ENCODE measurements at regions not wholly inside any gene's neighbourhood (a gene's known extent, or its start where the extent isn't known, plus 50 kb on each side); places are given as distances from the start of the nearest gene placed in this dataset.

DNA sequence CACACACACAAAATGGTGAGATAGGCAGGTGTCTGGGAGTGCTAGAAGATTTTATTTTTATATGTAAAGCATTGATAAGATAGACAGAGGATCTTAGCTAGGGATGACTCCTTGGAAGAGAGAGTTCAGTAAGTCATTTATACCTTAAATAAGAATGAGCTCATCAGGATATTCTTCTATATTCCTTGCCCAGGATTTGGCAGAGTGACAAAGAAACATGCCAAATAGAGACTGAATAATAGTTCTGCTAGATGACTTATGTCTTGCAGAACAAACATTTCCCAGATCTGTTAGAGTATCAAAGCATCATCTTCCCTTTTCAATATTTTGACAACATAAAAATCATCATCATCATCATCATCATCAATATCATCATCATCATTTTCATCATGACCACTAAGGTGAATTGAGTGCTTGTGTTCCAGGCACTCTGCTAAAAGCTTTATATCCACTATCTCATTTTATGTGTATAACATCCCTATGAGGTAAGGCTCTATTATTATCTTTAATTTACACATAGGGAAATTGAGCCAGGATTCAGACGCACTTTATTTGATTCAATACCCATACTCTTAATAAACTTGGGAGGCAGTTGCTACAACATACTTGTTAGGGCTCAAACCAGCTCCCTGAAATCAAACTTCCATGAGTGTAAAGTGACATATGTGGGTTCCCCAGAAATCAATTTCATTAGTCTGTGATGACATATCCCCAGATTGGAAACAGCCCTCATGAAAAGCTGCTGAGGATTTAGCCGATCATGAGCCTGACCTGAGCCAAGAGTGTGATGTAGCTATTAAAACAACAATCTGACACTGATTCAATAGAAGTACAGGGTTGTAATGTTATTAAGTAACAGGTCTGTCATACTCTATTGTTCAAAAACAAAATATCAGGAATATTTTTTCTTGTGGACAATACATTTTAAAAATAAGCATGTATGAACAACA, 176.3 kb upstream of the SEMA6A start:
- Mint-ChIP-seq H3K4me3 (no peak overlapping the region), H3K27ac (no peak overlapping the region), H3K27me3 (no peaks in the 10 kb centered on the region), H3K4me1 (no peaks in the 10 kb centered on the region), H3K36me3 (ENCODE audit: low read depth) (no peaks in the 10 kb centered on the region)
- ATAC-seq (no peak), DNase-seq (no peak)
- no peaks in the 10 kb centered on the region for H3K9me3 ChIP-seq (ENCODE audit: control insufficient read depth, low read length, poor library complexity, severe bottlenecking)

DNA sequence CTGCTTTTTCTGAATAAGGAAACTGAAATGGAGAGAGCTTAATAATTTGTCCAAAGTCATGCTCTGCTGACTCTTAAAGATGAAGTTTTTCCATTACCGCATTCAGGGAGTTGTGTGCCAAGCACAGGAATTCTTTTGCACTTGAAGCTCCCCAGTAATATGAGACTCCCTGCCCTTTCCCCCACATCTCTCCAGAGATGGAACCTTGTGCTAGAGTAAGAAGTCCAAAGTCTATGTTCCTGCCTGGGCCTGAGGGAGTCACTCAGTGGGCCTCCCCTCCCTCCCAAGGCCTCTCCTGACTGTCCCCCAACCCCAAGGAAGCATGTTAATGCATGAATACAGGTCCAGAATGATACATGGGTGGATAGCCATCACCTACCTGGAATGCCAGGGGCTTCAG, 173.3 kb upstream of the SEMA6A start:
- H3K27me3 Mint-ChIP-seq = no peaks in the 10 kb centered on the region
- no peaks in the 10 kb centered on the region for H3K4me1 Mint-ChIP-seq

DNA sequence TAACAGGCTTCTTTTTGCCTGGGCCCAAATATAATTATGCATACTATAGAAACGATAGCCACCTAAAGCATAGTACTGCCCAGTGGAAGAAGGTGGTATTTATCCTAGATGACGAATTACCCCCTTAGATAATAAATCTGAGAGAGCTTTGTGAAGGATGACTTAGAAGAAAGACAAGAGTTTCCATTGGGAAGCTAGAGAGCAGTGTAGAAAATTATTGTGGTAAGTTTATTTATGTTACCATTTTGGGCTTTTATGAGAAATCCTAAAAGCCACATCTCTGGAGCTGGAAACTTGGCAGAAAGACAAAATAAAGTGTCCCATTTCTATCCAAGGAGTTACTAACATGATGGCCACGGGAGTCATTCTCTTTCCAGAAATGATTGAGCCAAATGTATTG, 172.0 kb upstream of the SEMA6A start:
- no peaks in the 10 kb centered on the region for H3K27me3 Mint-ChIP-seq
- DNase-seq = no peak
- H3K4me3 Mint-ChIP-seq = no peak overlapping the region
- no peaks in the 10 kb centered on the region for H3K36me3 Mint-ChIP-seq (ENCODE audit: low read depth)
- no peak for ATAC-seq
- no peaks in the 10 kb centered on the region for H3K9me3 ChIP-seq (ENCODE audit: control insufficient read depth, low read length, poor library complexity, severe bottlenecking)
- no peak overlapping the region for H3K27ac Mint-ChIP-seq
- H3K4me1 Mint-ChIP-seq = no peaks in the 10 kb centered on the region

More for the DNA sequence above, 173.3 kb upstream of the SEMA6A start:
- Mint-ChIP-seq H3K27ac (no peak overlapping the region), H3K4me3 (no peak overlapping the region), H3K36me3 (ENCODE audit: low read depth) (no peaks in the 10 kb centered on the region)
- no peaks in the 10 kb centered on the region for H3K9me3 ChIP-seq (ENCODE audit: control insufficient read depth, low read length, poor library complexity, severe bottlenecking)
- ATAC-seq (no peak), DNase-seq (no peak)

DNA sequence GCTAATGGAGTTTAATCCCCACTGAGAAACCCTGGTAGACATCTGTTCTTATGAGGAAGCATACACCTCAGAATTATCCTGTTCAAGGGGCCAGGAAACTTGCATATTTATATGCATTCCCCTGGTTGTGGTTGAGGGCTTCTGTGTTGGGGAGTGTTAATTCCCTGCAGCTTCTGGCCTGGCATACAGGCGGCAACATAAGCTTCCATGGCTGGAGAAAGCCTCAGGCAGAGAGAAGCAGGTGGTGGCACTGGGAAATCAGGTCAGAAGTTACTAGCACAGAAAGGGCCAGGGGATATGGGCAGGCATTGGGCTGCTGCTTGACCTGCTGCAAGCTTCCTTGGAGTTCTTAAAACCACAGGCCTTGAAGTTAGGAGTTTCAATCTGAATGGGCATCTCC, 166.1 kb upstream of the SEMA6A start:
- Mint-ChIP-seq H3K27me3 (peaks cover 21% of the 10 kb centered on the region), H3K4me3 (no peak overlapping the region), H3K36me3 (ENCODE audit: low read depth) (no peaks in the 10 kb centered on the region), H3K4me1 (no peaks in the 10 kb centered on the region), H3K27ac (no peak overlapping the region)
- no peaks in the 10 kb centered on the region for H3K9me3 ChIP-seq (ENCODE audit: control insufficient read depth, low read length, poor library complexity, severe bottlenecking)
- DNase-seq (no peak), ATAC-seq (no peak)

DNA sequence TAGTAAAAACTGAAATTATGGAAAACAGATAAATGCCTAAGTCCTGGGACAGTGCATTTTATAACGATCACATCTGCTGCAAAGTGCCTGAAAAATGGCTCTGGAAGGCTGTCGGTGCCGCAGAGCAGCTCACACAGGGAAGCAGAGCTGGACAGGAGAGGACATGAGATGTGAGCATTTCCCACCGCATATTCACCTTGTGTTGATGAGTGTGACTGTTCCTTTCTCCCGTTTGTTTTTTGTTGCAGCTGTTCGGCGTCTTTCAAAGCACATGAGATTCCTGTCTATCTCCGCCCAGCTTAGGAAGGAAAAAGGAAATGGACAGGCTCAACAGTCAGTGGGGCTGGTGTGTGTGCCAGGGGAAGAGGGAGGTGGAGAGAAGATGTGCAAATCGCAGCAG, 164.9 kb upstream of the SEMA6A start:
- Mint-ChIP-seq H3K27ac (no peak overlapping the region), H3K36me3 (ENCODE audit: low read depth) (no peaks in the 10 kb centered on the region), H3K4me1 (no peaks in the 10 kb centered on the region), H3K27me3 (peaks cover 21% of the 10 kb centered on the region), H3K4me3 (no peak overlapping the region)
- no peaks in the 10 kb centered on the region for H3K9me3 ChIP-seq (ENCODE audit: control insufficient read depth, low read length, poor library complexity, severe bottlenecking)
- ATAC-seq (no peak), DNase-seq (no peak)

DNA sequence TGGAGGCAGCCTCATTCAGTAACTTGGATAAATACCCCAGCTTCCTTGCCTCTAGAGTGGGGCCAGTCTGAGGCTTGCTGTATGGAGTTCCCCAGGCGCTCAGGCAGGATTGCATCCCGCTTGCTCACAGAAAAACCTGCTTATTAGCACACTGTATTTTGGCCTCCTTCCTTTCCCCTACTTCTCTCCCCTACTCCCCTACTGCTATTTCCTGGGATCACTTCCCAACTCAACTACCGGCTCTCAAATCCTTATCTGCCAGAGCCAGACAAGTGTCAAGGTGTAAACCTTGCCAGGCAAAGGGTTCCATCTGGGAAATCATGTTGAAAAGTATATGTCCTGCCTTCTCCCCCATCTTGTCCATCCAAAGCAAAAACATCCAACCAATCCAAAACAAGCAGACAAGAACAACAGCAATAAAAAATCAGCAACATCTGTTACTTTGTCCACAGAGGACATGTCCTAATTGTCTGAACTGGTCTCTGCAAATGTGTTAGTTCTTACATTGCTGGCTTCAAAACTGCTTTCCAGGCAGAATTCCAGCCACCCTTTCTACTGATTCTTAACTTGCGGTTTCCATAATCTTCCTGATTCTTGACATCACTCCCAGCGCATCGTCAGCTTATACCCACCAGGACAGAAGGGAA, 164.1 kb upstream of the SEMA6A start:
- DNase-seq (no peak), ATAC-seq (no peak)
- Mint-ChIP-seq H3K36me3 (ENCODE audit: low read depth) (no peaks in the 10 kb centered on the region), H3K4me1 (no peaks in the 10 kb centered on the region), H3K27ac (no peak overlapping the region), H3K4me3 (no peak overlapping the region), H3K27me3 (peaks cover 21% of the 10 kb centered on the region)
- no peaks in the 10 kb centered on the region for H3K9me3 ChIP-seq (ENCODE audit: control insufficient read depth, low read length, poor library complexity, severe bottlenecking)

DNA sequence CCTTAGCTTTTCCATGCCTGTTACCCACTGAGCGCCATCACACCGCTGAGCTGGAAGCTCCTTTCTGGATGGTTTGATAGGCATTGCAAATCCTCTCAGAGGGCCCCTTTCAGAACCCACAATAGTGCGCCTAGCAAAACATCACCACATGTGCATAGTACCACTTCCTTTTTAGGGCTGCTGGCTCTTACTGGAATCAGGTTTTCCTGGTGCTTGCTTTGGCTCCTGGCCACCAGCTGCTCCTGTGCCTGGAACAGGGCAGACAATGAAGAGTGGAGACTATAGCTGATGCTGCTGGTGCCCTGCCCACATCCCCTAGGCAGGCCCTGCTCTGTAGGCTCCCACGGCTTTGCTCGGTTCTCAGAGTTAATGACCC, 163.6 kb upstream of the SEMA6A start:
- no peak overlapping the region for H3K27ac Mint-ChIP-seq
- H3K9me3 ChIP-seq (ENCODE audit: control insufficient read depth, low read length, poor library complexity, severe bottlenecking) = no peaks in the 10 kb centered on the region
- DNase-seq (no peak), ATAC-seq (no peak)
- H3K36me3 Mint-ChIP-seq (ENCODE audit: low read depth) = no peaks in the 10 kb centered on the region
- no peak overlapping the region for H3K4me3 Mint-ChIP-seq
- H3K4me1 Mint-ChIP-seq = no peaks in the 10 kb centered on the region
- peaks cover 21% of the 10 kb centered on the region for H3K27me3 Mint-ChIP-seq

DNA sequence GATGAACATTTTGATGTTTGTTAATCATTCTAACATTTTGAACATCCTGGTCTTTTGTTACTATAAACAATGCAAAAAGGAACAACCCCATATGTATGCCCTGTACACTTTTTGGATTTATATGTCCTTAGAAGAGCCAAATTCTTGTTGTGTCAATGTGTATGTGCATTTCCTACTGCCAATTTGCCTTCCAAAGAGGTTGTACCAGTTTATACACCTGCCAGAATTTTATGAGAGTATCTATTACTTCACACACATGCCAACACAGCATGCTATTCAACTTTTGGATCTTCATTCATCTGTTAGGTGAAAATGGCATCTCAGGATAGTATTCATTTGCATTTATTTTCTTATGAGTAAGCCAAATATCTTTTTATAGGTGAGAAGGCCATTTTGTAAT, 162.0 kb upstream of the SEMA6A start:
- no peak overlapping the region for H3K4me3 Mint-ChIP-seq

DNA sequence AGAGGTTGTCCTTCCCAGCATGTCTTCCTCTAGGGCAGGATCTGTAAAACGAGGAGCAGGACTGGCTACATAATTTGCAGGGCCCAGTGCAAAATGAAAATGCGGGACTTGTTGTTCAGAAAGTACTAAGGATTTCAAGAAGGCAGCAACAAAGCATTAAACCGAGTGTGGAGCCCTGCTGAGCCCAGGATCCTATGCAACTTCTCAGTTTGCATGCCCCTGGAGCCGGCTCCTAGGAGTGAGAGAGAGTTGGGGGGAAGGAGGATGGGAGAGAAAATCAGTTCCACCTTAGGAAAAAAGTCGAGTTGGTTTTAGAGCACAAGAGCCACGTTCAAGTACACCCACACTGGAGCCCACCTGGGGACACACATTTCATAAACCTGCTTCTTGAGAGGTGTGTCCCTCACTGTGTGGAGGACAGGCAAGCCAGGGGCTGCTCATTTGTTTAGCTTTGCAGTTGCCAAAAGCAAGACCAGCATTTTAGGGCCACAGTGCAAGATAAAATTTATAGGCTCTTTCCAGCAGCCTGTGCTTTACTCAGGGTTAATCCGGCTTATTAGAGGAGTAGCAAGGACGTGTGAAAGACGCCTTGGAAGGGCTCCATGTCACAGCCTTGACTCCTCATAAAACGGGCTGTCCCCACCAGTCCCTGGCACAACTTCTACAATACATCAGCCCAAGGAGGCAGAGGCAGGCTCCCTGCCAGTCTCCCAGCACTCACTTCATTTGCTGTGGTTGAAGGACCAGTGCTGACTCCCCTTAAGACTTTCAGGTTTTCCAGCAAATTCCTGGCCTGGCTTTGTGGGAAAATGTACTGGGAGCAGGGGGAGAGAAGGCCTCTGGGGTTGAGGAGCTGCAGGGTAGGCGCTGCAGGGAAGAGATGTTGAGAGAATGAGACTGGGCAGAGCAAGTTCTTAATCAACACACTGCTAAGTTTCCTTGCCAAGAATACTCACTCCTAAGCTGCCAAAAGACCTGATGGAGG, 159.7 kb upstream of the SEMA6A start:
- ATAC-seq (no peak), DNase-seq (no peak)
- Mint-ChIP-seq H3K27ac (no peak overlapping the region), H3K36me3 (ENCODE audit: low read depth) (no peaks in the 10 kb centered on the region), H3K4me1 (no peaks in the 10 kb centered on the region), H3K4me3 (no peak overlapping the region), H3K27me3 (peaks cover 16% of the 10 kb centered on the region)
- no peaks in the 10 kb centered on the region for H3K9me3 ChIP-seq (ENCODE audit: control insufficient read depth, low read length, poor library complexity, severe bottlenecking)

More for the DNA sequence above, 162.0 kb upstream of the SEMA6A start:
- ATAC-seq = no peak
- no peak for DNase-seq
- H3K27ac Mint-ChIP-seq = no peak overlapping the region
- H3K36me3 Mint-ChIP-seq (ENCODE audit: low read depth) = no peaks in the 10 kb centered on the region
- peaks cover 21% of the 10 kb centered on the region for H3K27me3 Mint-ChIP-seq
- H3K4me1 Mint-ChIP-seq = no peaks in the 10 kb centered on the region
- no peaks in the 10 kb centered on the region for H3K9me3 ChIP-seq (ENCODE audit: control insufficient read depth, low read length, poor library complexity, severe bottlenecking)

DNA sequence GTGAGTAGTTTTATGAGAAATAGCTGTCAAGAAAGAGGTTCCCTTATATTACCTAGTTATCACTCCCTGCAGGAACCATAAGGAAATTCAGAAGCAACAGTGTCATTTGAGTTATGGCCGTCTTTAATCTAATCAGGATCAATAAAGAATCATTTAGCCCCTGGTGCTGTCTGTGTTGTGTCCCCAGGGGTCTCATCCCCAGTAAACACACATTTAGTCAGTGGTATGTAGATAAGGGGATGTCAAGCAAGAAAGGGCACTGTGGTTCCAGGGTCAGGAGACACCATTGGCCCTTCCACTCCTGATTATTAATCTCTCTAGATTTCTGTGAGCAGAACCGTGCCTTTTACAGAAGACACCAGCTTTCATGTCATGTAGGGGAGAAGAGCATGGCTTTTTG, 158.0 kb upstream of the SEMA6A start:
- H3K27me3 Mint-ChIP-seq = peaks cover 4% of the 10 kb centered on the region
- H3K36me3 Mint-ChIP-seq (ENCODE audit: low read depth) = no peaks in the 10 kb centered on the region
- DNase-seq = no peak
- no peak for ATAC-seq
- H3K4me3 Mint-ChIP-seq = no peak overlapping the region
- no peak overlapping the region for H3K27ac Mint-ChIP-seq
- H3K9me3 ChIP-seq (ENCODE audit: control insufficient read depth, low read length, poor library complexity, severe bottlenecking) = no peaks in the 10 kb centered on the region
- no peaks in the 10 kb centered on the region for H3K4me1 Mint-ChIP-seq

DNA sequence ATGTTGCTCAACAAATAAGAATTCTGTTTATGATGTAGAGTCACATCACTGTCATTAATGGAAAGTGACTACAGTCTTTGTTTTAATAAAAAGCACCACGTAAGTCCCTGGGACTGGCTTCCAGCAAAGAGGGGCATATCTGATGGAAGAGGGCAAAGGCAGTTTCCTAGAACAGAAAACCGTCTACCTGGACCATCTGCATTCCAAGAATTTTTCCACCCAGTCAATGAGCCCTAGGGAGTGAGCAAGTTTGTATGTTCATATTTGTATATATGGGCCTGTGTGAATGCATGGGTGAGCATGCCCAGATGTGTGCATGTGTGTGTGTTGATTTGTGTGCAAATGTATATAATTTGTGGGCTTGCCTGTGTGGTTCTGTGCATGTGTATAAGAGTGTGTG, 156.8 kb upstream of the SEMA6A start:
- Mint-ChIP-seq H3K4me1 (no peaks in the 10 kb centered on the region), H3K27me3 (peaks cover 9% of the 10 kb centered on the region), H3K27ac (no peak overlapping the region), H3K4me3 (no peak overlapping the region), H3K36me3 (ENCODE audit: low read depth) (peaks cover 2% of the 10 kb centered on the region)
- DNase-seq (no peak), ATAC-seq (no peak)
- H3K9me3 ChIP-seq (ENCODE audit: control insufficient read depth, low read length, poor library complexity, severe bottlenecking) = no peaks in the 10 kb centered on the region

DNA sequence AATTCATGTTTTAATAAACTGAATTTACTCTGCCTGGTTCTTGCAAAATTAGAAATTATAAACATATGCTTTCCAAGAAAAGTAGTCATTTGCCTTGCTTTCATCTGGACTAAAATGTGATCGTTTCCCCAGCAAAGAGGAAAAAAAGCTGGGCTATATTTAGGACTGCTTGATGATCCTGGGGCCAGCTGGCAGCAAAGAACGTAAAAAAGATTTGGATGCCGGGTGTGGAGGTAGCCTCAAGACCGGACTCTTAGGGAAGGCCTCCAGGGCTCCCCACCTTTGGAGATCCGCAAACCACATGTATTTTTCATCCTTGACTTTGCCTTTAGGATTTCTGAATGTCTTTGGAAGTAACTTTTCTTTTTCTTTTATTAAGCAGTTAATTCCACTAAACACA, 156.1 kb upstream of the SEMA6A start:
- Mint-ChIP-seq H3K4me3 (no peak overlapping the region), H3K36me3 (ENCODE audit: low read depth) (peaks cover 2% of the 10 kb centered on the region), H3K27ac (no peak overlapping the region), H3K27me3 (peaks cover 9% of the 10 kb centered on the region), H3K4me1 (no peaks in the 10 kb centered on the region)
- H3K9me3 ChIP-seq (ENCODE audit: control insufficient read depth, low read length, poor library complexity, severe bottlenecking) = no peaks in the 10 kb centered on the region
- DNase-seq = no peak
- no peak for ATAC-seq

DNA sequence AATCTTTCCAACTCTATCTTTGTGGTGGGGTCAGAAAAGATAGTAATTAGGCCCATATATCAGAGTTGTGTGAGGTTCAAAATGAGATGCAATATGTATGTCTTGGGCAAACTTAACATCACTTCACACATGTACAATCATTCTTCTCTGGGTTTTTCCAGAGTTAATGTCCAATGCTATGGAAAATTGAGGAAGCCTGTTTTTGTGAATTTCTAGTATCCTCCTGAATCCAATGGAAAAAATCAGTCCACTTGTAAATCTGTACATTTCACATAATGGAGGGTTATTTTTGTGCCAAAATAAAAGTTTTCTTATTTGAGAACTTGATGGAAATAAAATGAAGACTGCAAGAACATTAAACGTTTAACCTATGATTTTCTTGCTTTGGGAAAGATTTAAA, 155.6 kb upstream of the SEMA6A start:
- H3K4me3 Mint-ChIP-seq = no peak overlapping the region
- H3K9me3 ChIP-seq (ENCODE audit: control insufficient read depth, low read length, poor library complexity, severe bottlenecking) = no peaks in the 10 kb centered on the region
- H3K4me1 Mint-ChIP-seq = no peaks in the 10 kb centered on the region
- DNase-seq (no peak), ATAC-seq (no peak)
- peaks cover 9% of the 10 kb centered on the region for H3K27me3 Mint-ChIP-seq
- no peak overlapping the region for H3K27ac Mint-ChIP-seq
- H3K36me3 Mint-ChIP-seq (ENCODE audit: low read depth) = peaks cover 2% of the 10 kb centered on the region

Measured in T-helper 17 cell (primary cell).